Right lobe of liver (tissue), 6 donors: ENCODE measurements at regions not wholly inside any gene's neighbourhood (a gene's known extent, or its start where the extent isn't known, plus 50 kb on each side); places are given as distances from the start of the nearest gene placed in this dataset.

ENCODE experiments used
- ATAC-seq, 4 donors: fragments of 200-7000 bp; cut with Tn5 transposase; one replicate each; pipeline ENCODE4 v1.9.1; 2020; ENCODE audit warnings: mild to moderate bottlenecking in 4 of 4, moderate library complexity in 4 of 4
- DNase-seq, 3 donors: peaks; one replicate each; pipeline ENCODE4 v3.0.0-alpha.2; 2020
- H3K27ac ChIP-seq, 3 donors: fragments of 200-600 bp; one replicate each; pipeline ENCODE4 v1.8.0; 2022
- H3K27me3 ChIP-seq, 2 donors: fragments of 200-600 bp; one replicate each; pipeline ENCODE4 v1.8.0; 2022
- H3K36me3 ChIP-seq, 4 donors: fragments of 200-600 bp; sonication (generic) in 1 of 4; one replicate each; pipeline versions ENCODE4 v1.5.1 to v1.8.0; 2017 to 2022; ENCODE audit warnings: control low read depth in 1 of 4
- H3K4me1 ChIP-seq, 4 donors: fragments of 200-600 bp; sonication (generic) in 1 of 4; one replicate each; pipeline versions ENCODE4 v1.5.1 to v1.8.0; 2017 to 2022; ENCODE audit warnings: control low read depth in 1 of 4
- H3K4me3 ChIP-seq, 3 donors: fragments of 200-600 bp; one replicate each; pipeline ENCODE4 v1.8.0; 2022
- H3K9me3 ChIP-seq, 4 donors: fragments of 200-600 bp; sonication (generic) in 1 of 4; one replicate each; pipeline versions ENCODE4 v1.5.1 to v1.8.0; 2017 to 2022; ENCODE audit warnings: control low read depth in 1 of 4
- CTCF ChIP-seq, 4 donors: fragments of 200-600 bp in 3 of 4; fragments of 450-650 bp in 1 of 4; IDR thresholded peaks; one replicate each; pipeline versions ENCODE4 v1.5.1 to v1.8.0; 2016 to 2022; ENCODE audit warnings: antibody characterized with exemption in 4 of 4, mild to moderate bottlenecking in 2 of 4
- POLR2A ChIP-seq: fragments of 450-650 bp; IDR thresholded peaks from one replicate; pipeline ENCODE4 v1.6.1; 2017; ENCODE audit warnings: antibody characterized with exemption, mild to moderate bottlenecking
- WGBS: methylation state at CpG from one replicate; pipeline ENCODE4 v1.1.6; 2018; ENCODE audit warnings: low coverage, low lambda C conversion rate; ENCODE audit not compliant: insufficient coverage; ENCODE audit errors: missing lambda C conversion rate; 5-methylcytosine and 5-hydroxymethylcytosine counted together
- intact Hi-C, 2 donors: fragments of 100-400 bp; cut with DNase I; formaldehyde crosslinking; loops; one replicate each; pipeline versions ENCODE4 v1.11.2 to v1.14.1; 2022
- donor health status: DM: no; HTN: yes; CAD: no.
- donor health status: DM: no; HTN: no; CAD: no.
- donor health status: DM: no; HTN: no; CAD: no.
- donor health status: DM: no; HTN: yes; CAD: no.
- donor health status: DM: no; HTN: yes; CAD: no.

GRCh38 chrX:81564851-81565250 lies 362.9 kb downstream of the SH3BGRL start:
- no peak for TF ChIP-seq POLR2A
- TF ChIP-seq CTCF (IDR thresholded peaks at IDR 0.05): no peak
- no CpG with 5 or more reads among the region's 2 CpGs for WGBS
- H3K9me3 ChIP-seq: no peaks in the 10 kb centered on the region
- intact Hi-C loops: no loop called here
- H3K27ac ChIP-seq: no peak overlapping the region
- no peak for DNase-seq
- H3K36me3 ChIP-seq: no peaks in the 10 kb centered on the region
- H3K4me1 ChIP-seq: no peaks in the 10 kb centered on the region
- ATAC-seq: no peak
- no peaks in the 10 kb centered on the region for H3K27me3 ChIP-seq
- H3K4me3 ChIP-seq: no peak overlapping the region

- H3K36me3 ChIP-seq: no peaks in the 10 kb centered on the region
- intact Hi-C loops: no loop called here
- TF ChIP-seq CTCF (IDR thresholded peaks at IDR 0.05) (no peak), POLR2A (no peak)
- no peak overlapping the region for H3K27ac ChIP-seq
- H3K4me3 ChIP-seq: no peak overlapping the region
- no peaks in the 10 kb centered on the region for H3K9me3 ChIP-seq
- DNase-seq (no peak), ATAC-seq (no peak)
- WGBS: 88% methylated on average over 1 of the region's 1 CpG
- H3K4me1 ChIP-seq: no peaks in the 10 kb centered on the region
- no peaks in the 10 kb centered on the region for H3K27me3 ChIP-seq
These were observed 375.1 kb downstream of the SH3BGRL start for GRCh38 chrX:81577028-81577427.

- Histone ChIP-seq H3K36me3 (no peaks in the 10 kb centered on the region), H3K9me3 (no peaks in the 10 kb centered on the region), H3K4me3 (no peak overlapping the region), H3K27me3 (no peaks in the 10 kb centered on the region), H3K27ac (no peak overlapping the region), H3K4me1 (no peaks in the 10 kb centered on the region)
- intact Hi-C loops: no loop called here
- TF ChIP-seq POLR2A: no peak
- TF ChIP-seq CTCF (IDR thresholded peaks at IDR 0.05): no peak
- ATAC-seq (no peak), DNase-seq (no peak)
- WGBS: 13% methylated on average over 1 of the region's 1 CpG
These were observed 384.2 kb downstream of the SH3BGRL start for GRCh38 chrX:81586096-81586495.

- no peak for DNase-seq
- WGBS: 23% methylated on average over 2 of the region's 2 CpGs
- Histone ChIP-seq H3K4me3 (no peak overlapping the region), H3K27me3 (no peaks in the 10 kb centered on the region), H3K36me3 (no peaks in the 10 kb centered on the region), H3K9me3 (no peaks in the 10 kb centered on the region), H3K27ac (no peak overlapping the region), H3K4me1 (no peaks in the 10 kb centered on the region)
- intact Hi-C loops: no loop called here
- TF ChIP-seq CTCF (IDR thresholded peaks at IDR 0.05): no peak
- no peak for TF ChIP-seq POLR2A
- ATAC-seq: no peak
These were observed 414.1 kb downstream of the SH3BGRL start for GRCh38 chrX:81615979-81616378.

- no peaks in the 10 kb centered on the region for H3K36me3 ChIP-seq
- no peak for ATAC-seq
- no peaks in the 10 kb centered on the region for H3K4me1 ChIP-seq
- H3K27ac ChIP-seq: no peak overlapping the region
- intact Hi-C loops: no loop called here
- no peak for TF ChIP-seq POLR2A
- no peak for TF ChIP-seq CTCF (IDR thresholded peaks at IDR 0.05)
- no peaks in the 10 kb centered on the region for H3K27me3 ChIP-seq
- no peak overlapping the region for H3K4me3 ChIP-seq
- no peak for DNase-seq
- H3K9me3 ChIP-seq: no peaks in the 10 kb centered on the region
These were observed 460.5 kb downstream of the SH3BGRL start for GRCh38 chrX:81662381-81662780.
